Endothelial cell of umbilical vein (primary cell): ENCODE measurements at regions not wholly inside any gene's neighbourhood (a gene's known extent, or its start where the extent isn't known, plus 50 kb on each side); places are given as distances from the start of the nearest gene placed in this dataset.

Experiments
- BruUV-seq: library from RNA; stranded (reverse); fragments of 400-500 nt; replicated peaks from 2 replicates; lab custom pipeline; 2021; lab: Mats Ljungman, UMichigan
- CTCF ChIA-PET: fragments of 300-600, 350-600 bp; sonication (Branson Sonifier 250); formaldehyde crosslinking; loops from one replicate; lab custom pipeline; 2021; ENCODE audit warnings: antibody characterized with exemption, inconsistent platforms; lab: Charles Lee
- POLR2A ChIA-PET: fragments of 300-600, 350-600 bp; sonication (Branson Sonifier 250); formaldehyde crosslinking; loops from one replicate; lab custom pipeline; 2021; ENCODE audit warnings: antibody characterized with exemption, inconsistent platforms; lab: Charles Lee
- DNase-seq: peaks from one replicate; pipeline ENCODE4 v3.0.0-alpha.2; 2011; ENCODE audit warnings: low read depth, low spot score
- FAIRE-seq: peaks from 2 replicates; lab custom pipeline; 2011; peaks lifted over from hg19 to GRCh38; lab: Jason Lieb, UNC
- H2AFZ ChIP-seq: 2 replicates; pipeline ENCODE4 v1.6.0; 2012; ENCODE audit warnings: low read depth, low read length, control low read depth, inconsistent platforms
- H3K27ac ChIP-seq: 2 replicates; pipeline ENCODE4 v1.5.1; 2011; ENCODE audit warnings: low read depth, mild to moderate bottlenecking, control low read depth, low read length, moderate library complexity; ENCODE audit not compliant: insufficient read depth
- H3K27me3 ChIP-seq, 2 experiments: 2 replicates each; pipeline versions ENCODE4 v1.6.0 to v1.6.1; 2011; ENCODE audit warnings: low read length in 2 of 2, mixed read lengths in 1 of 2; ENCODE audit not compliant: control insufficient read depth in 2 of 2, insufficient read depth in 2 of 2
- H3K36me3 ChIP-seq, 2 experiments: 2 replicates in 1 of 2; 3 replicates in 1 of 2; pipeline ENCODE4 v1.5.1; 2011; ENCODE audit warnings: low read length in 2 of 2, mild to moderate bottlenecking in 1 of 2, moderate library complexity in 1 of 2; ENCODE audit not compliant: control insufficient read depth in 2 of 2, insufficient read depth in 2 of 2; ENCODE audit errors: extremely low read depth in 1 of 2
- H3K4me1 ChIP-seq: 3 replicates; pipeline ENCODE4 v1.5.1; 2011; ENCODE audit warnings: mild to moderate bottlenecking, low read length; ENCODE audit not compliant: control insufficient read depth, insufficient read depth; ENCODE audit errors: extremely low read depth
- H3K4me2 ChIP-seq: 2 replicates; pipeline ENCODE4 v1.6.1; 2011; ENCODE audit warnings: low read length, control low read depth, mixed read lengths; ENCODE audit not compliant: insufficient read depth
- H3K4me3 ChIP-seq, 3 experiments: fragments of 200-600 bp in 1 of 3; sonication (generic), shearing (Covaris generic) in 1 of 3; replicated peaks in 1 of 3; 2 replicates each; pipeline ENCODE4 v1.5.1; 2011 to 2016; ENCODE audit warnings: control low read depth in 3 of 3, low read length in 3 of 3, mild to moderate bottlenecking in 2 of 3, inconsistent platforms in 1 of 3, low read depth in 1 of 3, moderate library complexity in 1 of 3; ENCODE audit not compliant: insufficient read depth in 1 of 3
- H3K79me2 ChIP-seq: 2 replicates; pipeline ENCODE4 v1.6.0; 2012; ENCODE audit warnings: low read length, inconsistent platforms; ENCODE audit not compliant: control insufficient read depth, insufficient read depth
- H3K9ac ChIP-seq: replicated peaks from 2 replicates; pipeline ENCODE3; 2011; ENCODE audit warnings: low read length, control low read depth; ENCODE audit not compliant: insufficient read depth; ENCODE audit errors: extremely low read depth
- H3K9me1 ChIP-seq: replicated peaks from 3 replicates; pipeline ENCODE4 v1.6.0; 2011; ENCODE audit warnings: mild to moderate bottlenecking, low read length; ENCODE audit not compliant: control insufficient read depth, insufficient read depth; ENCODE audit errors: extremely low read depth
- H3K9me3 ChIP-seq: replicated peaks from 2 replicates; pipeline ENCODE4 v1.5.1; 2012; ENCODE audit warnings: low read length, inconsistent platforms; ENCODE audit not compliant: control insufficient read depth, insufficient read depth
- H4K20me1 ChIP-seq: replicated peaks from 2 replicates; pipeline ENCODE3; 2011; ENCODE audit warnings: mild to moderate bottlenecking, low read length; ENCODE audit not compliant: control insufficient read depth, insufficient read depth; ENCODE audit errors: extremely low read depth
- EZH2 ChIP-seq: IDR thresholded peaks from 2 replicates; pipeline ENCODE4 v1.6.1; 2012; ENCODE audit warnings: borderline replicate concordance, low read depth, mild to moderate bottlenecking, moderate library complexity, low read length, inconsistent platforms; ENCODE audit not compliant: severe bottlenecking
- FOS ChIP-seq: IDR thresholded peaks from 2 replicates; pipeline ENCODE4 v1.6.1; 2011; ENCODE audit warnings: mild to moderate bottlenecking, low read length, moderate library complexity, borderline replicate concordance; ENCODE audit not compliant: insufficient read depth
- GATA2 ChIP-seq: IDR thresholded peaks from 2 replicates; pipeline ENCODE4 v1.7.0; 2011; ENCODE audit warnings: low read depth, mild to moderate bottlenecking, moderate library complexity, mixed read lengths, low read length; ENCODE audit not compliant: insufficient read length, insufficient read depth
- JUN ChIP-seq: IDR thresholded peaks from 2 replicates; pipeline ENCODE4 v1.6.1; 2011; ENCODE audit warnings: borderline replicate concordance, low read depth; ENCODE audit not compliant: insufficient read length, insufficient read depth
- MYC ChIP-seq: IDR thresholded peaks from one replicate; pipeline ENCODE4 v1.6.1; 2011; ENCODE audit warnings: mild to moderate bottlenecking, low read depth, low read length
- POLR2A ChIP-seq: IDR thresholded peaks from 2 replicates; pipeline ENCODE4 v1.6.1; 2012; ENCODE audit warnings: low read depth, mild to moderate bottlenecking, control low read depth, low read length
- POLR2AphosphoS5 ChIP-seq: IDR thresholded peaks from 2 replicates; pipeline ENCODE4 v1.6.1; 2012; ENCODE audit warnings: low read depth, mild to moderate bottlenecking, control low read depth, low read length, moderate library complexity; ENCODE audit not compliant: insufficient read depth
- dilution Hi-C: fragments of 300-500 bp; cut with MboI; formaldehyde crosslinking; loops from one replicate; pipeline ENCODE4 v1.15.0; 2019; ENCODE audit warnings: low sequenced_read_pairs; ENCODE audit not compliant: extremely low pct_ligation_motif_present
- intact Hi-C: fragments of 100-400 bp; cut with micrococcal nuclease; formaldehyde crosslinking; loops from one replicate; pipeline ENCODE4 v1.10.0; 2022
- TF ChIP-seq, protein P1 (sequence below): IDR thresholded peaks from 2 replicates; pipeline ENCODE4 v1.6.1; 2011; ENCODE audit not compliant: insufficient read depth, insufficient read length
- TF ChIP-seq, protein P2 (sequence below), 2 donors: IDR thresholded peaks; 1 replicate in 1 of 2; 2 replicates in 1 of 2; pipeline ENCODE4 v1.5.1; 2011; ENCODE audit warnings: low read length in 2 of 2, mild to moderate bottlenecking in 2 of 2, moderate library complexity in 2 of 2, control low read depth in 1 of 2, inconsistent platforms in 1 of 2, low read depth in 1 of 2; ENCODE audit not compliant: insufficient read depth in 1 of 2; ENCODE audit errors: extremely low read depth in 1 of 2

DNA sequence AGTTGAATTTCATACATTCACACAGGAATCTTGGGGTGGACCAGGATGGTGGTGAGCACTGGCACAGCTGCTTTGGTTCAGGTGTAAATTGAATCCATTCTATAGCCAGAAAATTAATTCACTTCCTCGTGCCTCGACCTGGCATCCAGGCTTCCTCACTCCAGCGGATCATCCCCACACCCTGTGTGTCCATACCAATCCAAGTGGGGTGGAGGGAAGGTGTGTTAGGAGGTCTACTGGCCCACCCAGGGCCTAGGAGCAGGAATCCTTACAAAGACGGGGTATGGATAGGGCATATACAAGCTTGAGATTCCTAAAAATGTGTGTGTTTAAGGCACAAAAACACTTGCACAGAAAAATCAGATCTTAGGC, 81.8 kb upstream of the SLC24A3 start:
- Histone ChIP-seq H3K9me3 (peaks cover 8% of the 10 kb centered on the region), H3K79me2 (no peaks in the 10 kb centered on the region), H3K9ac (no peak overlapping the region), H3K4me3 (no peak overlapping the region), H3K4me1 (no peaks in the 10 kb centered on the region), H2AFZ (no peak overlapping the region), H3K36me3 (no peaks in the 10 kb centered on the region), H3K27me3 (no peaks in the 10 kb centered on the region), H3K27ac (no peak overlapping the region), H3K4me2 (no peak overlapping the region), H4K20me1 (no peaks in the 10 kb centered on the region), H3K9me1 (no peaks in the 10 kb centered on the region)
- TF ChIP-seq GATA2 (no peak), EZH2 (no peak), MYC (no peak), FOS (no peak)
- dilution Hi-C loops = no loop called here
- intact Hi-C loops = no loop called here
- DNase-seq (no peak), FAIRE-seq (no peak)
- ChIA-PET POLR2A (no interaction called here), CTCF (no interaction called here)
- BruUV-seq = no TSS peak

GRCh38 chr20:19137641-19138040, 74.8 kb upstream of the SLC24A3 start:
- dilution Hi-C loops = no loop called here

More at GRCh38 chr20:19137641-19138040, 74.8 kb upstream of the SLC24A3 start:
- no peak for DNase-seq
- TF ChIP-seq MYC (no peak), JUN (no peak), FOS (no peak), POLR2A (no peak), GATA2 (no peak), POLR2AphosphoS5 (no peak), EZH2 (no peak)
- TF ChIP-seq, protein P1, sequence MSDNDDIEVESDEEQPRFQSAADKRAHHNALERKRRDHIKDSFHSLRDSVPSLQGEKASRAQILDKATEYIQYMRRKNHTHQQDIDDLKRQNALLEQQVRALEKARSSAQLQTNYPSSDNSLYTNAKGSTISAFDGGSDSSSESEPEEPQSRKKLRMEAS = no peak
- TF ChIP-seq, protein P2, sequence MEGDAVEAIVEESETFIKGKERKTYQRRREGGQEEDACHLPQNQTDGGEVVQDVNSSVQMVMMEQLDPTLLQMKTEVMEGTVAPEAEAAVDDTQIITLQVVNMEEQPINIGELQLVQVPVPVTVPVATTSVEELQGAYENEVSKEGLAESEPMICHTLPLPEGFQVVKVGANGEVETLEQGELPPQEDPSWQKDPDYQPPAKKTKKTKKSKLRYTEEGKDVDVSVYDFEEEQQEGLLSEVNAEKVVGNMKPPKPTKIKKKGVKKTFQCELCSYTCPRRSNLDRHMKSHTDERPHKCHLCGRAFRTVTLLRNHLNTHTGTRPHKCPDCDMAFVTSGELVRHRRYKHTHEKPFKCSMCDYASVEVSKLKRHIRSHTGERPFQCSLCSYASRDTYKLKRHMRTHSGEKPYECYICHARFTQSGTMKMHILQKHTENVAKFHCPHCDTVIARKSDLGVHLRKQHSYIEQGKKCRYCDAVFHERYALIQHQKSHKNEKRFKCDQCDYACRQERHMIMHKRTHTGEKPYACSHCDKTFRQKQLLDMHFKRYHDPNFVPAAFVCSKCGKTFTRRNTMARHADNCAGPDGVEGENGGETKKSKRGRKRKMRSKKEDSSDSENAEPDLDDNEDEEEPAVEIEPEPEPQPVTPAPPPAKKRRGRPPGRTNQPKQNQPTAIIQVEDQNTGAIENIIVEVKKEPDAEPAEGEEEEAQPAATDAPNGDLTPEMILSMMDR (IDR thresholded peaks at IDR 0.05; ENCODE audit: extremely low read depth in 1 of 2, insufficient read depth in 1 of 2, low read depth in 1 of 2, low read length in 2 of 2) = no peak
- FAIRE-seq = no peak
- no peaks in the 10 kb centered on the region for H3K36me3 ChIP-seq
- intact Hi-C loops = no loop called here
- no peaks in the 10 kb centered on the region for H3K4me1 ChIP-seq
- no peak overlapping the region for H3K4me2 ChIP-seq
- H3K9me3 ChIP-seq = peaks cover 12% of the 10 kb centered on the region
- no peak overlapping the region for H3K4me3 ChIP-seq
- ChIA-PET CTCF (no interaction called here), POLR2A (no interaction called here)
- H3K79me2 ChIP-seq = no peaks in the 10 kb centered on the region
- no TSS peak for BruUV-seq
- no peak overlapping the region for H2AFZ ChIP-seq
- H4K20me1 ChIP-seq = no peaks in the 10 kb centered on the region
- H3K27me3 ChIP-seq = no peaks in the 10 kb centered on the region
- H3K9ac ChIP-seq = no peak overlapping the region
- H3K27ac ChIP-seq = no peak overlapping the region
- no peaks in the 10 kb centered on the region for H3K9me1 ChIP-seq
